IPS DF 19.7 (cell line): ENCODE measurements at regions not wholly inside any gene's neighbourhood (a gene's known extent, or its start where the extent isn't known, plus 50 kb on each side); places are given as distances from the start of the nearest gene placed in this dataset.
A peak's percentile ranks its signal among the peaks of the same experiment; 100 is the strongest.
"Not testable (repeated sequence)": the region's sequence is repeated elsewhere in the genome, so short reads cannot be mapped to it uniquely, and the experiment has no call there.

Source experiments
- DNase-seq: peaks from one replicate; pipeline ENCODE4 v3.0.0-alpha.2; 2013; ENCODE audit warnings: low read depth, low spot score

DNA sequence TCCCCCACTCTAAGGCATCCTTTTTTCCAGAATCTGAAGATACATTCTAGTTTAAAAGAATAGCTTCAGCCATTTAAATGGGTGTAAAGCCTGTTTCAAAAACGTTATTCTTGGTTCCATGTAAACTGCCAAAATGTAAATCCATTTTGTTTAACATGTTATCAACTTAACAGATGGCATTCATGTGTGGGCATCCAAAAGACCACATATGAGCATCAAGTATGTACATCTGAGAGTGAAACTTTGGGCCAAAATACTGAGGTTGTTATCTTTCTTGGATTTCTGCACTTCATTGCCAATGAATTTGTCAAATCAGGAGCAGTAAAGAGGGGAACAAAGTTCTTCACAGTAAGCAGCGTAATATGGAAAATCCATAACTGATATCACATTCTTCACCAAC lies 395.4 kb downstream of the ZNF804A start:
- DNase-seq: no peak

DNA sequence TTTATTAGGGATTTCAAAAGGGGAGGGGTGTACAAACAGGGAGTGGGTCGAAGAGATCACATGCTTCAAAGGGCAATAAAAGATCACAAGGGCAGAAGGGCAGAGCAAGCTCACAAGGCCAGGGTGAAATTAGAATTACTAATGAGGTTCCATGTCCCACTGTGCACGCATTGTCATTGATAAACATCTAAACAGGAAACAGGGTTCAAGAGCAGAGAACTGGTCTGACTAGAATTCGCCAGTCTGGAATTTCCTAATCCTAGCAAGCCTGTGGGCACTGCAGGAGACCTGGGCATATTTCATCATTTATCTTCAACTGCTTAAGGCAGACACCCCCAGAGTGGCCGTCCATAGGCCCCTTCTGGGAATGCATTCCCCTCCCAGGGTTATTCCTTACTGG lies 408.2 kb downstream of the ZNF804A start:
- DNase-seq: peak; percentile 48

DNA sequence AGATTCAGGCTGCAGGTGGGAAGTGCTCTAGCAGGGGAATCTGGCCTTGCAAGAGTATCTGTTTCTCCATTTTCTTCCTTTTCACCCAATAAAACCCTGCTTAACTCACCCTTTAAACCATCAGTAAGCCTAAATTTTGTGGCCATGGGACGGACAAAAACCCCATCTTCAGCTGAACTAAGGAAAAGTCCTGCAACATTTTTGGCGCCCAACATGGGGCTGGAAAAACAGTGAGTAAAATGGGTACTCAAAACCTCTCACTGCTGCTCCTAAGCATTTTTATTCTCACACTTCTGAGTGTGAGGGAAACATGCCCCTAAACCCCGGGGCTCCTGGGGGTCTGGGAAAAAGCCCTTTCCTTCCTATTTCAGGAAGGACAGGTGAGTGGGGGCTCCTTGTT lies 414.3 kb downstream of the ZNF804A start:
- peak; percentile 0 for DNase-seq

DNA sequence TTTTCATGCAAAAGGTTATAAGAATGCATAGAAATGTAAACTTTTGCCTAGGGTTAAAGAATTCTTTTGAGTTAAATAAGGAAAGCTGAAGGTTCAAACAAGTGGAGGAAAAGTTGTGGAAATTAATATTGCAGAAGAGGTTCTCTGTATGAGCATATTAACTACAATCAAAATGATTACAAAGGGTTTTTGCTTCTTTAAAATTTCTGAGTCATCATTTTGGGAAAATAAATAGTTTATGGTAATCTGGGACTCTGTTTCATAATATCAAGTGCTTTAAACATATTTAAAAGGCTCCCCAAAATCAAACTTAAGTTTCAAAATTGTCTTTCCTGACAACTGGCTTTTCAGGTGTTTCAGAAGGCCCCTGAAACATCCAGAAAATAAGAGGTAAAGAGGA lies 415.7 kb downstream of the ZNF804A start:
- no peak for DNase-seq

DNA sequence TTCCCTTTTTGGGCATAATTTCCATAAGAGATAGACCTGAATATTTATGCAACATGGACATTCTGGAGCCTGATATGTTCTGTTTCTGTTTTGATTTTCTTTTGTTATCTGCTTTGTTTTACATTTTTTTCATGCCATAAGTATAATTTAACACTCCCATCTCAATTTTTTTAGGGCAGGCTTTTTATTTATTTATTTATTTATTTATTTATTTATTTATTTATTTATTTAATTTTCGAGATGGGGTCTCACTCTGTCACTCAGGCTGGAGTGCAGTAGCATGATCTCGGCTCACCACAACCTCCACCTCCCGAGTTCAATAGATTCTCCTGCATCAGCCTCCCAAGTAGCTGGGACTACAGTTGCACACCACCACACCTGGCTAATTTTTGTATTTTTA lies 427.6 kb downstream of the ZNF804A start:
- DNase-seq: not testable (repeated sequence)

DNA sequence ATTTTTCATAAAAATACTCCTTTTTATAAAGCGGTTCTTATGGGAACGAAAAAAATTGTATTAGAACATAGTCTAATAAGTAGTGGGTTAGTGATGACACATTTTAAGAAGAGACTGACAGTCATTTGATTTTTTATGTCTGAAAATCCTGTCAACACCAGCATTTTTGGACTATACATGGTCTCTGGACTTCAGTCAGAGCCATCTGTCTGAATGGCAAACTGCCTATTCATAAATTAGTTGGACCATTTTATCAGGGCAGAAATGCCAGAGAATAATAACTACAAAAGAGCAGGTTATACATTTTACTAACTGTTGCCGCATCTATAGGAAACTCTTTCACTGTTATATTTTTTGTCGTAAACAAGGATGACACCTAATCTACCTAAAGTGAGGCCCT lies 437.6 kb downstream of the ZNF804A start:
- DNase-seq: no peak

DNA sequence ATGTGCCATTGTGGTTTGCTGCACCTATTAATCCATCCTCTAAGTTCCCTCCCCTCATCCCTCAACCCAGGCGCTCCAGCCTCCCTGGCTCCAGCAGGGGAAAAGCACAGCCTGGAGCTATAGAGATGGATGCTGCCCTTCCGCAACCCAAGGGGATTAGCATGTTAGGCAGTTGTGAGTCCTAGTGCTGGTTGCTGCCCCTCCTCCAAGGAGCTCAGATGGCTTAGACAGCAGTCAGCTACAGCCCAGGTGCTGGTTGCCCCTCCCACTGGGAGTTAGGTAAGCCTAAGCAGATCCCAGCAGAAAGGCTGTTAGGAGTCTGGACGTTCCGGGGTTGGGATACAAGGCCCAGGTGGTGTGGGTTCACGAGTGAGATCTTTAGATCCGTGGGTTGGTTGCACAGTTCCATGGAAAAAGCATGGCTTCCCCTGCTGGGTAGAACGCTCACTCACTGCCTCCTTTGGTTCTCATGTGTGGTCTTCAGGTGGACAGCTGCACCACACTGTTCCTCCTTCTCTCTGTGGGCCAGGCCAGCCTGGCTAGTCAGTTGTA lies 446.1 kb downstream of the ZNF804A start:
- DNase-seq: no peak

DNA sequence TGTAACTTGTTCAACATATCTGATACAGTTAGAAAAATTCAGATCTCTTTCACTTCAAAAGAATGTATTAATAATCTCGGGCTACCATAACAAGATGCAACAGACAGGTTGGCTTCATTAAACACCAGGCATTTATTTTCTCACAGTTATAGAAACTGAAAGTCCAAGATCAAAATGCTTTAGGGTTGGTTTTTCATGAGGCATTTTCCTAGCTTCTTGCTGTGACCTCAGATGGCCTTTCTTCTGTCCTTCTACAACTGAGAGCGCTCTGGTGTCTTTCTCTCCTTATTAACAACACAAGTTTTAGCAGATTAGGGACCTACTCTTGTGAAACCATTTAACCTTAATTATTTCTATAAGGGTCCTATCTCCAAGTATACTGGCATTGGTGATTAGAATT lies 452.5 kb downstream of the ZNF804A start:
- no peak for DNase-seq

DNA sequence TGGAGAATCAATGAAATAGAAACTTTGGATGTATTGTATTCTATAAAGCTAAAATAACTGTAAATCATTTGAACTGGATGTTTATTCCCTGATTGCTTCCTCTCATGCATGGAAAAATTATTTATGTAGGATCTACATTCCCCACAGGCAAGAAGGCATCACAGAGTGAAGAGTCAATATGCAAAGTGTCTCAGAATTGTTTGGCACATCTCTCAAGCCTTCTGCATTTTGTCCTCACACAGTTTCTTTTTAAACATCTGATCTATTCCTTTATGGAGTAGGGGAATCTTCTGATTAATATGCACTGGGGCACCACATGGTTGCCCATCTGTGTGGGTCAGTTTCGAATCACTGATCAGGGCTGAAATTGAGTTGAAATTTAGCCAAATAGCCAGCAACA lies 465.4 kb downstream of the ZNF804A start:
- DNase-seq: no peak

DNA sequence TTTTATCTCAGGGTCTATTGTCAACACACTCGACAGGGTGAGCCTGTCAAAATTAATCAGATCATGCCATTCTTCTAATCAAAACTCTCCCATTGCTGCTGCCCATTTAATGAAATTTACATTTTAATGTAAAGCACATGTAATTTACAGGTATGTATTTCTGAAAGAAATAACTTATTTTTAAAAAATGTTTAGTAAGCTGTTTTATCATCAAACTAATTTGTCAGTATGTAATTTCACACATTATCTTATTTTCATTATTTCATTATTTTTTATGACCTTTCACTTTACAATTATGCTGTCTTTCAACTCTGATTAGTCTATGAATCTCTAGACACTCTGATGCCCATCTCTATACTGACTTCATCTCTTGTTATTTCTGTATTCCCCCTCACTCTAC lies 467.8 kb downstream of the ZNF804A start:
- no peak for DNase-seq

DNA sequence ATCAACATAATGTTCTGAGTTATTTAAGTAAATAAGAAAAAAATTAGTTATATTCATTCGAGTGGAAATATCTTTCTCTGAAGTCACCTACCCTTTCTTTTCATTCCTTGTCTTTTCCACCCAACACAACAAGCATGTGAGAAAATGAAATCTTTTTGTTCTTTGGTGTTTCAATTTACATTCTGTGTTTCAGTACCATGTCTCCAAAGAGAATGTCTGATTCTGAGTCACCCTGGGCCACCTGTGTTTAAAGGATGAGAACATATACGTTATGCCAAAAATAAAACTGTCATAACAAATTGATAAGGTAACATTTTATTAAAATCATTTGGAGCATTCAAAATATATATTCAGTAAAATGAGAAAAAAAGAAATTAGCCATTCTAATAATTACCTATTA lies 470.8 kb downstream of the ZNF804A start:
- no peak for DNase-seq

DNA sequence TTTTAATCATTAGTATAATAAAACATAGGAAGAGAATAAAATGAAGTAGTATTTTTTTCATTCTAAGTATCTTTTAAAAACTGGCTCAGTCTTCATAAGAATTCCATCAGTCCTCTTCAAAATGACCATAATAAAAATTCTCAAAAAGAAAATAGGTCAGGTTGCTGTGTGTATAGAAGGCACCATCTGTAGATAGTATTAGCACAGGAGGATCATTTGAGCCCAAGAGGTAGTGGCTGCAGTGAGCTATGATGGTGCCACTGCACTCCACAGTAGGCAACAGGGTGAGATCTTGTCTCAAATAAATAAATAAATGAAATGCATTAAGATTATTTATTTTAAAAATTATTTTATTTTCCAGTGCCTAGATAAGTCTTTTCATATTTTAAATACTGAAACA lies 475.8 kb downstream of the ZNF804A start:
- no peak for DNase-seq

DNA sequence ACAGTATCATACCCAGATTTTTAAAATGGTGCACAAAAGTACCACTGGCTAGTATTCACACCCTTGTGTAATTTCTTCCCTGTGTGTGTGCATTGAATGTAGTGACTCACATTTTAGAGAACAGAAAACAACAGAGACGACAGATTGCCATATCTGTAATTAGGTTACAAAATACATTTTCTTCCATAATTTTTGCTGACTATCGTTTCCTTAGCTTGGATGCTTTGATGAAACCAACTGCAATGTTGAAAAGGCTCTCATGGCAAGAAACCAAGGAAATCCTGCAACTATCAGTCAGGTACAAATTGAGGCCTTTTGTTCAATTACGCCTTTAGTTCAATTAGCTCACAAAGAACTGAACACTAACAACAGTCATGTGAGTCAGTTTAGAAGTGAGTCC lies 484.4 kb downstream of the ZNF804A start:
- no peak for DNase-seq

DNA sequence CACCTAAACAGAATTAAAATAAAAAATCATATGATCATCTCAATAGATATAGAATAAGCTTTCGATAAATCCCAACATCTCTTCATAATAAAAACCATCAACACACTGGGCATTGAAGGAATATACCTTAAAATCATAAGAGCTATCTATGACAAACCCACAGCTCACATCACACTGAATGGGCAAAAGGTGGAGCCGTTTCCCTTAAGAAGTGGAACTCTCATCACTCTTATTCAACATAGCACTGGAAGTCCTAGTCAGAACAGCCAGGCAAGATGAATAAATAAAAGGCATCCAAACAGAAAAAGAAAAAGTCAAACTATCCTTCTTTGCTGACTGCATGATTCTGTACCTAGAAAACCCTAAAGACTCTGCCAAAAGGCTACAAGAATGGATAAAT lies 510.3 kb downstream of the ZNF804A start:
- no peak for DNase-seq

DNA sequence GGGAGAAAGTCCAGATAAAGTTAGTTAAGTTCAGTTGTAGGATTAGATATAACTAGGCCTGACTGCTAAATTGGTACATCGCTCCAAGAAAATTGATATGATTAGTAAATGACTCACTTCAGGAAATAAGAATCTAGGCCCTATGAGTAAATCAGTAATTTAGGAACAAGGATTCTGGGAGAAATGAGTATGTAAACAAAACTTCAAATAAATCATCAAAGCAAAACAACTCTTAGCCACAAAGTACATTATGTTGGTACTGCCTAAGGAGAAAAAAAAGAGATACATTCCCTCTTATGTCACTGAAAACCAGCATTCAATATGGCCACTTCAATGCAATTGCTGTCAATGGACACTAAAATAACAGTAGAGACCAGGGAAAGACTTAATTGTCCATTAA lies 529.1 kb downstream of the ZNF804A start:
- DNase-seq: no peak

DNA sequence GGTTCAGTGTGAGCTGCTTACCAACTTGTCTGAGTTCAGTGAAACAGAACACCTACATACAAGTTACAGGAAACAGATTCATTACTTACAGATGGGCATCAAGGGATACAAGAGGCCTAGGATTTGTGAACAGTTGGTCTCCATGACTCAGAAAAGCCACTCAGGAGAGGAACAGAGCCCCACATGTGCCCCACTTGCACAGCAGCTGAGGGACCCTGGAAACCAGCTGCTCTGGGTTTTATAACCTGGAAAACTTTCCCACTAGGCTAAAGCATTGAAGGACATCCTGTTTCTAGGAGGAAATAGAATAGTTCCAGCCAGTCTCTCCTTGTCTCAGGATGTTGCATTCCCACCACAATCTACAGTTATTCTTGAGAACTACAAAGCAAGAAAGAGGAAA lies 530.0 kb downstream of the ZNF804A start:
- DNase-seq: no peak

DNA sequence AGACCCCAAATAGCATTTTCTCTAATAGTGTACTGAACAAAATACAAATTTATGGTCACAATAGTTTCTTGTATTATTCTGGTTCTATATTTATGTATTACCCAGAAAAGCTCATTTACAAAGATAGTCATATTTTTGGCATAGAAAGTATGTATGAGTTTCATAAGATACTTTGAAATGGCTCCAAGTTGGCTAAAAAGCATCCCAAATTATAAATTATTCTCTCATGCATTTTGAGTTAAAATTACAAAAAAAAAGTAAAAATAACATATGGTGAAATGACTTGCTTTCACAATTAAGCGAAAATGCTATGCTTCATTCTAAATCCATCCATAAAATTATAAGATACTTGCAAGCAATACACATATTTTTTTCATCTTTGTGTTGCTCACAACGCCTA lies 530.7 kb downstream of the ZNF804A start:
- no peak for DNase-seq

DNA sequence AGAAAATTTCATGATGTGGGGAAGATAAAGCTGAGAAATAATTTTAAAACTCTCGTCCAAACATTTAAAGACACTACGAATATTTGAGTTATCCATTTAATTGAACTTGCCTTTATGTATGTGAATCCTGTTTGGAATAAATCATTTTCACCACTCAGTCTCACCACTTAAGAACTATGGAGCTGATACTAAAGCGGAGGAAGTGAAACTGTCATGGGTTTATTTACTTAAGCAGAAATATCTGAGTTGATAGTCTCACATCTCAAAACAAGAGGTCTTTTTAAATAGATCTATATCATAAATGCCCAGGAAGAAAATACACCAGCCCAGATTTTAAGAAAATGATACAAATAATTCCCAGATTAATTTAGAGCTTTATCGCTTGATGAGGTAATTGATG lies 532.4 kb downstream of the ZNF804A start:
- DNase-seq: no peak

DNA sequence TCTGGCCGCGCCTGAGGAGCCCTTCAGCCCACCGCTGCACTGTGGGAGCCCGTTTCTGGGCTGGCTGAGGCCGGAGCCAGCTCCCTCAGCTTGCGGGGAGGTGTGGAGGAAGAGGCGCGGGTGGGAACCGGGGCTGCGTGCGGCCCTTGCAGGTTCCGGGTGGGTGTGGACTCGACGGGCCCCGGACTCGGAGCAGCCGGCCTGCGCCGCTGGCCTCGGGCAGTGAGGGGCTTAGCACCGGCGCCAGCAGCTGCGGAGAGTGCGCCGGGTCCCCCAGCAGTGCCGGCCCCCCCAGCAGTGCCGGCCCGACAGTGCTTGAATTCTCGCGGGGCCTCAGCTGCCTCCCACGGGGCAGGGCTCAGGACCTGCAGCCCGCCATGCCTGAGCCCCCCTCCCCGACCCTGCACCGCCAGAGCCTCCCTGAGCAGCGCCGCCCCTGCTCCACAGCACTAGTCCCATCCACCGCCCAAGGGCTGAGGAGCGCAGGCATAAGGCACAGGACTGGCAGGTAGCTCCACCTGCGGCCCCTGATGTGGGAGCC lies 534.2 kb downstream of the ZNF804A start:
- no peak for DNase-seq

DNA sequence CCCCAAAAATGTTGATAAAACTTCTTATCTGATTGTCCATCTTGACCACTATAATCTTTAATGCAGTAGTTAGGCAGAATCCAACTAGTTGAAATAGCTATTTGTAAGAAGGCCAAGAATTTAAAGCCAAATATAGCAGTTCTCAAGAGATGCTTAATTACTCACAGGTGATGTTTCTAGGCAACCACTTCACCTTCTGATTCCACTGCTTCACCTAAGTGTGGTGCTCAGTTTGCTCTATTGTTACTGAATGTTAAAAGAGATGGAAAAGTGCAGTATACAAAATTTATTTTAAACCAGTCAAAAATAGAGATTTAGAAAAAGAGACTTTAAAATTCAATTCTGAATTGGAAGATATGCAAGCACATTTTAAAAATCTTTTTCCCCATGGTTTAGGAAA lies 539.4 kb downstream of the ZNF804A start:
- no peak for DNase-seq

DNA sequence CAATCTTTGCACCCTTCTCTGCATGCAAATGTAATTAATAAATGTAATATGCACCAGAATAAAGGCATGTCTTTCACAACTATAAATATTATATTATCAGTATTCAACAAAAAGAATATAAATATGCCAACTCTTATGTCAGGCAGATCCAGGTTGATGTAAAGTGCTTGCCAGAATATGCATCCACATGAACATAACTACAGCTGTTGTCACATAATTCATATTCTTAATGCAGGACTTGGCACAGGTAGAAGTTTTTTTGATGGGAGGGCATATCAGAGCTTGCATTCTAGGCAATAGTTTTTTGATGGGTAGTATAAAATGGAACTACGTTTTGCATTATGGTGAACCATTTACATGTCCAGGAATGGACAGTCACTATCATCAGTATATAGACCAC lies 544.3 kb downstream of the ZNF804A start:
- DNase-seq: no peak

DNA sequence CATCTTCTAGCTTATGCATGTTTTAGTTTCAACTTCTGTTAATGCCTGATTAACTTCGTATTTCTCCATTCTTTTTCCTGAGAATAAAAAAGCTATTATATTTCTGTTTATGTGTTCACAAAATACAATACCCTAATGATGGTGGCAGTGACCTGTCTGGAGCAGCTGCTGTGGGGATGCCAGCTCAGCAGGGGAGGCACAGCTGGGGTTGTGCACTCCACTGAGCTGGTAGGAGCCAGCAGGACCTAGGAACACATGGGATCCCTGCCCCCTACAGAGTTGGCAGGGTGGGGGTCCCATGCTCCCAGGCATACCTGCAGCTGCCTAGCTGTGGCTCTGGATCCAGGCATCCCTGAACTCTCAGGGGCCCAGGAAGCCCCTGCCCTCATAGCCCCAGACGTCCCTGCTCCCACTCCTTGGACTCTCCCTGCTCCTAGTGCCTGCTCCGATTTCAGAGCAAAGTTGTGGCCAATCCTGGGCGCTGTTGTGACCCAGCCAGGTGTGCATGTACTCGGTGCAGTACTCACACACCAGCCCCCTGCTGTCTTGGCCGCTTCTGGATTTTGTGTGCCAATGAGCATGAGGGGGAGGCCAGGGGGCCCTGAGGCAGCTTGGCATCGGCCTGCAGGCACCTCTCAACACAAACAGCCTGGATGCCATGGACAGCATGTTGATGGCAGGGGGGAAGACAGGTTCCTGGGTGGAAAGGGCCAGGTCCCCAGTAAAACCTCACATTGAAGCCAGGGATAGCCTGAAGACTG lies 546.0 kb downstream of the ZNF804A start:
- DNase-seq: no peak

DNA sequence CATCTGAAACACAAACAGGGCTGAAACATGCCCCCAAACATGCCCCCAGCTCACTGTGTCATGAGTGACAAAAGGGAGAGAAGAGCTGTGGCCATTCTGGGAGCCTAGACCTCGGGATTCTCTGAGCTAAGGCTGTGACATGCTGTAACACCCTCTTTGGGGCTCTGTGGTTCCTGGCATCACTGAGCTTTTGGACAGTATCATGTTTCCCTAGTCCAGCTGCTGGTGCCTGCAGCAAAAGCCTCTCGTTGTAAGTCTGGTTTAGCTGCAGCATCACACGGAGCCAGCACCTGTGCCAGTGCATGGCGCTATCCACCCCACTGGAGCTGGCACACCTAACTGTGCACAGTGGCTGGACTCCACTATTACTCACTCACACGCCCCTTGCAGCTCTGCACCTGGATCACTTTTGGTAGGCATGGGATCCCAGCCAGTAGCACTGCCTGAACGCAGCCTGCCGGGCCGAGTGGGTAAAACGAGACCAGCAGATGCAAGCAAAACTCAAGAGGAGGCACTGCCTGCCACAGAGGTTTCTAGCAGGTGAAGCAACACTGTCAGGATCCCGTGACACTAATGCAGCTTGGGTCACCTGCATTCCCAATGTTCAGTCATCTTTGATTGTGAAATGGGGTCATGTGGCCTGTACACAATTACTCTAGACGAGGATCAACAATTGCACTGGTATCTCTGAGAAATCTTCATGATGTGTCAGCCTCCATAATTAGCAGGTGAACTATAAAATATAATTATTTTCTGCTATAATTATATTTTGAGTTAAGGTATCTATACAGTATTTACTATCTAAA lies 547.2 kb downstream of the ZNF804A start:
- no peak for DNase-seq
